ENCODE measurements at regions not wholly inside any gene's neighbourhood (a gene's known extent, or its start where the extent isn't known, plus 50 kb on each side); places are given as distances from the start of the nearest gene placed in this dataset.

DNA sequence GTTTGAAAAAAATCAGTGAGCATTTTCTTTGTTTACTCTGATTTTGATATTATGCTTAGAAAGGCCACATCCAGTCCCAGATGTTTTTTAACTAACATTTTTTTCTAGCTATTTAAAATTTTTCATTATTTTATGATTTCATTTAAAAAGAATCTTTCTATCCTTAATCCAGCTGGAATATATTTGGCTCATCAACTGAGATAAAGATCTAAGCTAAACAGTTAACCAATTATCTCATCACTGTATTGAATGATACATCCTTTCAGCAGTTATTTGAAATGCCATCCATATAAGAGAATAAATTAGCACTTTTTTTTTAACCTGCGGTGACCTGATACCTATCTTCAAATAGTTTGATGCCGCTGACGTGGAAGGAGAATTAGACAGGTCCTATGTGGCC, 245.5 kb upstream of the COPS8 start:
- Mint-ChIP-seq H3K27me3 (ENCODE audit: insufficient read depth, unreplicated experiment) (no peaks in the 10 kb centered on the region), H3K9me3 (ENCODE audit: unreplicated experiment) (no peaks in the 10 kb centered on the region), H3K4me3 (ENCODE audit: unreplicated experiment) (no peak overlapping the region), H3K27ac (ENCODE audit: low read depth, unreplicated experiment) (no peak overlapping the region), H3K4me1 (ENCODE audit: insufficient read depth, unreplicated experiment) (no peaks in the 10 kb centered on the region), H3K36me3 (ENCODE audit: insufficient read depth, unreplicated experiment) (no peaks in the 10 kb centered on the region)
- TF ChIP-seq, protein P1, sequence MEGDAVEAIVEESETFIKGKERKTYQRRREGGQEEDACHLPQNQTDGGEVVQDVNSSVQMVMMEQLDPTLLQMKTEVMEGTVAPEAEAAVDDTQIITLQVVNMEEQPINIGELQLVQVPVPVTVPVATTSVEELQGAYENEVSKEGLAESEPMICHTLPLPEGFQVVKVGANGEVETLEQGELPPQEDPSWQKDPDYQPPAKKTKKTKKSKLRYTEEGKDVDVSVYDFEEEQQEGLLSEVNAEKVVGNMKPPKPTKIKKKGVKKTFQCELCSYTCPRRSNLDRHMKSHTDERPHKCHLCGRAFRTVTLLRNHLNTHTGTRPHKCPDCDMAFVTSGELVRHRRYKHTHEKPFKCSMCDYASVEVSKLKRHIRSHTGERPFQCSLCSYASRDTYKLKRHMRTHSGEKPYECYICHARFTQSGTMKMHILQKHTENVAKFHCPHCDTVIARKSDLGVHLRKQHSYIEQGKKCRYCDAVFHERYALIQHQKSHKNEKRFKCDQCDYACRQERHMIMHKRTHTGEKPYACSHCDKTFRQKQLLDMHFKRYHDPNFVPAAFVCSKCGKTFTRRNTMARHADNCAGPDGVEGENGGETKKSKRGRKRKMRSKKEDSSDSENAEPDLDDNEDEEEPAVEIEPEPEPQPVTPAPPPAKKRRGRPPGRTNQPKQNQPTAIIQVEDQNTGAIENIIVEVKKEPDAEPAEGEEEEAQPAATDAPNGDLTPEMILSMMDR (IDR thresholded peaks at IDR 0.05; ENCODE audit: unreplicated experiment), result no peak
- CTCF ChIA-PET, result no interaction called here
- DNase-seq (ENCODE audit: unreplicated experiment), result no peak
- intact Hi-C loops (cut with micrococcal nuclease), result no loop called here
- no TSS peak for BruUV-seq (replicated peaks)
- POLR2A ChIA-PET, result no interaction called here

DNA sequence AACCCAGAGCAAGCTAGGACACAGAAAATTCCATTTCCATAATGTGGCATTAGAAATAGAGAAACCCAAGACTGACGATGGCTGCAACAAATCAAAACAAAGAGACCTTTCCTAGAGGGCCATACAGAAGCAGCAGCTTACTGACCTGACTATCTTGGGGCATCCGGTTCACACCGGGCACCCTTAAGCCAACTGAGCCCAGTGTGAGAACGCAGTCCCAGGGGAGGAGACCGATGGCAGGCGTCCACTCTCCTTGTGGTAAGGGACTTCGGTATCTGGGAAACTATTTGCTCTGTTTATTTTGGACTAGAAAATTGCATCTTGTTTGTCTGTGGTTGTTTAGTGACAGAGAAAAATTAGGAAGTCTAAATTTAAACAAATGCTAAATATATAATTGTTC, 244.8 kb upstream of the COPS8 start:
- Mint-ChIP-seq H3K4me1 (ENCODE audit: insufficient read depth, unreplicated experiment) (no peaks in the 10 kb centered on the region), H3K4me3 (ENCODE audit: unreplicated experiment) (no peak overlapping the region), H3K27me3 (ENCODE audit: insufficient read depth, unreplicated experiment) (no peaks in the 10 kb centered on the region), H3K27ac (ENCODE audit: low read depth, unreplicated experiment) (no peak overlapping the region), H3K36me3 (ENCODE audit: insufficient read depth, unreplicated experiment) (no peaks in the 10 kb centered on the region), H3K9me3 (ENCODE audit: unreplicated experiment) (no peaks in the 10 kb centered on the region)
- no peak for DNase-seq (ENCODE audit: unreplicated experiment)
- ChIA-PET POLR2A (interaction anchor here (0.5 kb wide), 1 partner anchor 319 kb away, joined by 4 read pairs; no protein-coding TSS in a partner anchor), CTCF (no interaction called here)
- TF ChIP-seq, protein P1 (IDR thresholded peaks at IDR 0.05; ENCODE audit: unreplicated experiment), result no peak
- intact Hi-C loops (cut with micrococcal nuclease), result no loop called here
- BruUV-seq (replicated peaks), result no TSS peak

DNA sequence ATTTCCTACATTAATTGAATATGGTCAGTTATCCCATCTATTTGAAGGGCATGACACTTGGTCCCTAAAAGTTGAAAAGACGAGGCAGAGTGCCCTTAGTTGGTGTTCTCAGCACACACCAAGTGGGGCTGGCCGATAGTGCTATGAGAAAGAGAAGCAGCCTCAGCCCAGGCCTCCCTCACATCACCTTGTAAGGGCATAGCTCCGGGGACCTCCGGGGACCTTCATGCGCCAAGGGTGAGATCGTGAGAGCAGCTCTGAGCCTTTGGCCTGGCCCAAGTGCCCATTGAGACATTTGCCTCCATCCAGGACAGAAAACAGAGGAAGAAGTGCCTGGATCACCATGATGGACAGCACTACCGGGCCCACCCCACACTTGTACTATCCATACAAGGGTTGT, 244.3 kb upstream of the COPS8 start:
- H3K4me1 Mint-ChIP-seq (ENCODE audit: insufficient read depth, unreplicated experiment), result no peaks in the 10 kb centered on the region
- TF ChIP-seq, protein P1 (IDR thresholded peaks at IDR 0.05; ENCODE audit: unreplicated experiment), result no peak
- CTCF ChIA-PET, result no interaction called here
- no peak for DNase-seq (ENCODE audit: unreplicated experiment)
- H3K27me3 Mint-ChIP-seq (ENCODE audit: insufficient read depth, unreplicated experiment), result no peaks in the 10 kb centered on the region
- POLR2A ChIA-PET, result no interaction called here
- H3K4me3 Mint-ChIP-seq (ENCODE audit: unreplicated experiment), result no peak overlapping the region
- no peaks in the 10 kb centered on the region for H3K9me3 Mint-ChIP-seq (ENCODE audit: unreplicated experiment)
- BruUV-seq (replicated peaks), result no TSS peak
- H3K27ac Mint-ChIP-seq (ENCODE audit: low read depth, unreplicated experiment), result no peak overlapping the region
- no peaks in the 10 kb centered on the region for H3K36me3 Mint-ChIP-seq (ENCODE audit: insufficient read depth, unreplicated experiment)
- intact Hi-C loops (cut with micrococcal nuclease), result no loop called here

DNA sequence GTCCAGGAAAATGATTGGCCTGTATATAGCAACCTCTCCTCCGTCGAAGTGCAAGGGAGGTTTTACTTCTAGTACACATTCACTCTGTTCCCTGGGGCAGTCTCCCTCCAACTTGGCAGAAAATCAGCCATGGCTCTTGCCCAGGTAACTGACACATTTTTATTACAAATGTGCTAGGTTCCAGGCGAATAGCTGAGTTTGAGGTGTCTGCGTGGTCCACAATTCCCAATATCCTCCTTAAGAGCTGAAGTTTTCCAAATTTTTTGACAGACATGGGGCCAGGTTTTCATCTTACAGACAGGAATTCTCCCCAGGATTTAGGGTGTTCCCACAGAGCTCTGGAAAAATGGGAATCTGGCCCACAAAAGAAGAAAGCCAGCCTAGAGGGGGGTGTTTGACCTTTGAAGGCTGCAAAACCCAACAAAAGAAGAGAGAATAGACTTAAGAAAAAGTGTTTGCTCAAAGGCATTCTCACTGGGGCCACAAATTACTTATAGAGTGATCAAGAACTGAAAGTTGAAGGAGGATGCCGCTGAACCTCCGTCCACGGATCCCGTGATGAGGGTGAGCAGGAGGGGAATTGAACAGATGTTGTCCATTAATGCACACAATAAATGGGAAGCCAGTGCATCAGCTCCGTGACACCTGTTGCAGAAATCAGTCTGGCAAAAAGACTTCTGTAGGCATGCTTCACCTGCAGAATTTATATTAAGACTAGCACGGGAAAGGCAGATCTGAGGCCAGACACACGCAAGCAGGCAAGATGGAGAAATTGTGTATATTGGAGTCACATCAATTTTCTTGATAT, 242.3 kb upstream of the COPS8 start:
- intact Hi-C loops (cut with micrococcal nuclease), result no loop called here
- Mint-ChIP-seq H3K4me3 (ENCODE audit: unreplicated experiment) (no peak overlapping the region), H3K27me3 (ENCODE audit: insufficient read depth, unreplicated experiment) (no peaks in the 10 kb centered on the region), H3K36me3 (ENCODE audit: insufficient read depth, unreplicated experiment) (no peaks in the 10 kb centered on the region), H3K4me1 (ENCODE audit: insufficient read depth, unreplicated experiment) (no peaks in the 10 kb centered on the region), H3K27ac (ENCODE audit: low read depth, unreplicated experiment) (no peak overlapping the region), H3K9me3 (ENCODE audit: unreplicated experiment) (no peaks in the 10 kb centered on the region)
- no peak for DNase-seq (ENCODE audit: unreplicated experiment)
- no TSS peak for BruUV-seq (replicated peaks)
- POLR2A ChIA-PET, result no interaction called here
- CTCF ChIA-PET, result interaction anchor here (0.6 kb wide), 1 partner anchor 134 kb away, joined by 4 read pairs; no protein-coding TSS in a partner anchor
- TF ChIP-seq, protein P1 (IDR thresholded peaks at IDR 0.05; ENCODE audit: unreplicated experiment), result no peak

Data from MCF 10A (cell line).